ENCODE measurements at regions not wholly inside any gene's neighbourhood (a gene's known extent, or its start where the extent isn't known, plus 50 kb on each side); places are given as distances from the start of the nearest gene placed in this dataset.

DNA sequence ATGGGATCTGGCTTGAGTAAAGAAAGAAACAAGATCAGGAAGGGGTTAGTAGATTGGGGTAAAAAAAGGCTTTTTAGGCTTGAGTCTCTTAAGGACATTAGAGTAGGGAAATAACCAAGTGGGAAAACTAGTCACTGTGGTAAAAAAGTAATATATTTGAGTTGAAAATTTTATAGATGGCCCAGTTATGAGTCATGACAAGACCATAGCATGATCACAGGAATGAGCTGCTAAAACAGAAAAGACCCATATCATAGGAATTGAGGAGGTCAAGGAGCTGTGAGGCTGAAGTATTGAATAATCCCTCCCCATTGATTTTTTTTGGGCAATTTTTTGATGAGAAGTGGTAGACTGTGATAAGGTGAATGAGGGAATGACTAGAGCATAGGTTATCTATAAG, 69.2 kb upstream of the TBC1D5 start:
- DNase-seq = no peak
- no peak overlapping the region for H3K4me3 ChIP-seq
- no peaks in the 10 kb centered on the region for H3K36me3 ChIP-seq (ENCODE audit: low read depth)
- no peaks in the 10 kb centered on the region for H3K4me1 ChIP-seq (ENCODE audit: low read depth)
- no peak for ATAC-seq
- intact Hi-C loops (cut with DNase I, micrococcal nuclease) = no loop called here
- no peaks in the 10 kb centered on the region for H3K9me3 ChIP-seq
- TF ChIP-seq CTCF (IDR thresholded peaks at IDR 0.05) = no peak

GRCh38 chr3:17810759-17811158, 68.3 kb upstream of the TBC1D5 start:
- intact Hi-C loops (cut with DNase I, micrococcal nuclease) = no loop called here

DNA sequence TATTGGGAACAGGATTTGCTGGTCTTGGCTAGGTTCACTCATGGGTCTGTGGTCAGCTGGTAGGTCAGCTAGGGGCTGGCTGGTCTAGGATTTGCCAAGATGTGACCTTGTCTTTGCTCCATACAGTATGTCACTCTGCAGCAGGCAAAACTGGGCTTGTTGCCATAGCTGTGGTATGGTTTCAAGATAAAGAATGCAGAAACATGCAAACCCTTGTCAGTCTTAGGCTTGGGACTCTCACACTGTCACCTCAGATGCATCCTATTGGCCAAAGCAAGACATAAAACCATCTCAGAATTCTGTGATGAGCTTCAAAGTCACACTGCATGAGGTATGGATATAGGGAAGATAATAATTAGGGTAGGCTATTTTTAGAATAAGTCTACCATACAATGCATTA, 66.6 kb upstream of the TBC1D5 start:
- Histone ChIP-seq H3K4me3 (no peak overlapping the region), H3K9me3 (no peaks in the 10 kb centered on the region), H3K4me1 (ENCODE audit: low read depth) (no peaks in the 10 kb centered on the region), H3K36me3 (ENCODE audit: low read depth) (no peaks in the 10 kb centered on the region)
- ATAC-seq (no peak), DNase-seq (no peak)
- intact Hi-C loops (cut with DNase I, micrococcal nuclease) = no loop called here
- TF ChIP-seq CTCF (IDR thresholded peaks at IDR 0.05) = no peak

More at GRCh38 chr3:17810759-17811158, 68.3 kb upstream of the TBC1D5 start:
- no peaks in the 10 kb centered on the region for H3K9me3 ChIP-seq
- TF ChIP-seq CTCF (IDR thresholded peaks at IDR 0.05) = no peak
- peak; percentile 30 for ATAC-seq
- H3K4me3 ChIP-seq = no peak overlapping the region
- no peaks in the 10 kb centered on the region for H3K36me3 ChIP-seq (ENCODE audit: low read depth)
- DNase-seq = no peak
- no peaks in the 10 kb centered on the region for H3K4me1 ChIP-seq (ENCODE audit: low read depth)

DNA sequence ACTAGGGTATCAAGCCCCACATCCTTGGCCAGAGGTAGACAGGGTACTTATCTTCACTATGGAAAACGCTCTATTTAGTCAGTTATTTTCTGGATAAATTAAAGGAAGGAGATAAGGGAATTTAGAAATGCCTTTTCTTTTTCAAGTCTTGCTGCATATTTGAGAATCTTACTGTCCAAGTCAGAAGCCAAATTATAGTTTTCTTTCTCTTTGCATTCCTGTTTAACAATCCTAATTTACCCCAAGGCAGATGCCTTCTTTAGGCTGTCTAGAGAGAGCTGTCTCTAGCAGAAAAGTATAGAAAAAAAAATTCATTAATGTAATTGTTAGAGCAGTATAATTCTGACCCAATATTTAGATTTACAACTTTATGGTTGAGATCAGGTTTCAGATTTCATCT, 64.4 kb upstream of the TBC1D5 start:
- no peak for TF ChIP-seq CTCF (IDR thresholded peaks at IDR 0.05)
- ATAC-seq (no peak), DNase-seq (no peak)
- H3K9me3 ChIP-seq = no peaks in the 10 kb centered on the region
- no peak overlapping the region for H3K4me3 ChIP-seq
- no peaks in the 10 kb centered on the region for H3K4me1 ChIP-seq (ENCODE audit: low read depth)
- intact Hi-C loops (cut with DNase I, micrococcal nuclease) = no loop called here
- no peaks in the 10 kb centered on the region for H3K36me3 ChIP-seq (ENCODE audit: low read depth)

- H3K36me3 ChIP-seq (ENCODE audit: low read depth) = no peaks in the 10 kb centered on the region
- TF ChIP-seq CTCF (IDR thresholded peaks at IDR 0.05) = no peak
- no peak for DNase-seq
- peak; percentile 49 for ATAC-seq
- no peaks in the 10 kb centered on the region for H3K9me3 ChIP-seq
- no peaks in the 10 kb centered on the region for H3K4me1 ChIP-seq (ENCODE audit: low read depth)
- H3K4me3 ChIP-seq = no peak overlapping the region
- intact Hi-C loops (cut with DNase I, micrococcal nuclease) = no loop called here
These were observed 63.8 kb upstream of the TBC1D5 start for GRCh38 chr3:17806201-17806600.

DNA sequence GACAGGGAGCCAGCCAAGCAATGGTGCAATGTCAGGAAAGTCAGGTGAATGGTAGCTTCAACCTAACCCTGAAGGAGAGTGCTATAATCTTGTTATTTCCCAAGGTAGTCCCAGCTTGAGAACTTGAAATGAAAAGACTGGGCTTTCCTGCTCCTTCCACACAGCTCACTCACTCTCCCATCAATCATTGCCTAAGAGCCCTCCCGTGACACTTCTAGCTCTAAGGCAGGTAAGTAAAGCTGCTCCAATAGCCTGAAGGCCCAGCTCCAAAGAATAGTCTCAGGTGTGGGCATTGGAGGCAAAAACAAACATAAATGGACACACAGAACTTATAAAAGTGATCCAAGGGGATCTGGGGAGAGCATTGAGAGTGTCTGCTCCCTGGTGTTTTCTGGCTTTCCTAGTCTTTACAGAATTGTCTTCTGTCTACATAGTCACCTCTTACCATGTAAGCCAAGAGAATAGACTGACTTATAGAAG, 63.1 kb upstream of the TBC1D5 start:
- Histone ChIP-seq H3K9me3 (no peaks in the 10 kb centered on the region), H3K4me1 (ENCODE audit: low read depth) (no peaks in the 10 kb centered on the region), H3K36me3 (ENCODE audit: low read depth) (no peaks in the 10 kb centered on the region), H3K4me3 (no peak overlapping the region)
- DNase-seq (no peak), ATAC-seq (no peak)
- intact Hi-C loops (cut with DNase I, micrococcal nuclease) = no loop called here
- TF ChIP-seq CTCF (IDR thresholded peaks at IDR 0.05) = no peak

Measured in mucosa of descending colon (tissue), 3 donors.